H1 (cell line): ENCODE measurements at regions not wholly inside any gene's neighbourhood (a gene's known extent, or its start where the extent isn't known, plus 50 kb on each side); places are given as distances from the start of the nearest gene placed in this dataset.

Experiments
- CBX8 ChIP-seq: fragments of 300-800, 300-1000 bp; sonication (generic); IDR thresholded peaks from 2 replicates; pipeline ENCODE4 v1.7.1; 2016; ENCODE audit warnings: low read depth, low read length, borderline replicate concordance
- CTCF ChIP-seq, 3 experiments: IDR thresholded peaks; 1 replicate in 2 of 3; 2 replicates in 1 of 3; pipeline versions ENCODE4 v1.5.1 to v1.6.1; 2011; ENCODE audit warnings: low read length in 3 of 3, mild to moderate bottlenecking in 3 of 3, inconsistent platforms in 2 of 3, low read depth in 1 of 3, moderate library complexity in 1 of 3; ENCODE audit not compliant: insufficient read depth in 1 of 3; ENCODE audit errors: control extremely low read depth in 1 of 3
- EZH2 ChIP-seq: fragments of 200-600 bp; sonication (generic); IDR thresholded peaks from 2 replicates; pipeline ENCODE4 v1.7.1; 2012; ENCODE audit warnings: low read depth, mild to moderate bottlenecking, moderate library complexity, low read length, inconsistent platforms; ENCODE audit not compliant: severe bottlenecking
- FOSL1 ChIP-seq: IDR thresholded peaks from 2 replicates; pipeline ENCODE4 v1.6.1; 2011; ENCODE audit warnings: mild to moderate bottlenecking, low read depth, low read length, moderate library complexity; ENCODE audit not compliant: insufficient read depth
- POLR2A ChIP-seq, 2 experiments: IDR thresholded peaks; 1 replicate in 1 of 2; 2 replicates in 1 of 2; pipeline ENCODE4 v1.6.1; 2011; ENCODE audit warnings: low read depth in 2 of 2, low read length in 2 of 2, mild to moderate bottlenecking in 2 of 2; ENCODE audit errors: control extremely low read depth in 1 of 2
- RAD21 ChIP-seq, 2 experiments: IDR thresholded peaks in 1 of 2; conservative IDR thresholded peaks in 1 of 2; 2 replicates each; pipeline ENCODE4 v1.6.1; 2011; ENCODE audit warnings: low read depth in 2 of 2, low read length in 2 of 2, improper control_type of control experiment in 1 of 2, inconsistent platforms in 1 of 2, mild to moderate bottlenecking in 1 of 2, moderate library complexity in 1 of 2
- SP4 ChIP-seq: IDR thresholded peaks from 2 replicates; pipeline ENCODE4 v1.6.1; 2012; ENCODE audit warnings: low read length, inconsistent platforms

- TF ChIP-seq RAD21 (IDR thresholded peaks at IDR 0.05 in 1 of 2, conservative IDR thresholded peaks at IDR 0.05 in 1 of 2; ENCODE audit: low read depth in 2 of 2, low read length in 2 of 2) (no peak; a peak in 1 of 4 replicates), FOSL1 (no peak), SP4 (no peak), EZH2 (no peak), POLR2A (IDR thresholded peaks at IDR 0.05; ENCODE audit: control extremely low read depth in 1 of 2, low read depth in 2 of 2, low read length in 2 of 2) (no peak), CTCF (IDR thresholded peaks at IDR 0.05; ENCODE audit: control extremely low read depth in 1 of 3, insufficient read depth in 1 of 3, low read depth in 1 of 3, low read length in 3 of 3) (peak in 2 of 3 experiments; percentile 8 to 17; a peak in 2 of 4 replicates), CBX8 (no peak)
Measured at GRCh38 chr16:17930280-17930679, 406.3 kb downstream of the NPIPA8 start.
